ENCODE measurements at regions not wholly inside any gene's neighbourhood (a gene's known extent, or its start where the extent isn't known, plus 50 kb on each side); places are given as distances from the start of the nearest gene placed in this dataset.

- CTCF ChIA-PET: no interaction called here
- DNase-seq (ENCODE audit: low read depth, low spot score): no peak
- no peak overlapping the region for H3K4me3 ChIP-seq (ENCODE audit: low read depth, low read length)
- H3K27ac ChIP-seq (ENCODE audit: low read depth, low read length): no peak overlapping the region
- no peaks in the 10 kb centered on the region for H3K9me3 ChIP-seq (ENCODE audit: control insufficient read depth, insufficient read depth, low read length)
- H3K27me3 ChIP-seq (ENCODE audit: control insufficient read depth, insufficient read depth, low read length): no peaks in the 10 kb centered on the region
- no peak for TF ChIP-seq CTCF (IDR thresholded peaks at IDR 0.05; ENCODE audit: low read depth, low read length)
- POLR2A ChIA-PET: no interaction called here
Observed at GRCh38 chrX:68901519-68901918, 72.7 kb downstream of the EFNB1 start.

- no peak for DNase-seq (ENCODE audit: low read depth, low spot score)
- H3K4me3 ChIP-seq (ENCODE audit: low read depth, low read length): no peak overlapping the region
- no peaks in the 10 kb centered on the region for H3K9me3 ChIP-seq (ENCODE audit: control insufficient read depth, insufficient read depth, low read length)
- no peak overlapping the region for H3K27ac ChIP-seq (ENCODE audit: low read depth, low read length)
- POLR2A ChIA-PET: no interaction called here
- no peak for TF ChIP-seq CTCF (IDR thresholded peaks at IDR 0.05; ENCODE audit: low read depth, low read length)
- no peaks in the 10 kb centered on the region for H3K27me3 ChIP-seq (ENCODE audit: control insufficient read depth, insufficient read depth, low read length)
- CTCF ChIA-PET: no interaction called here
Observed at GRCh38 chrX:68898598-68898997, 69.8 kb downstream of the EFNB1 start.

GRCh38 chrX:68897118-68897945 lies 68.5 kb downstream of the EFNB1 start:
- H3K4me3 ChIP-seq (ENCODE audit: low read depth, low read length): no peak overlapping the region
- CTCF ChIA-PET: no interaction called here
- DNase-seq (ENCODE audit: low read depth, low spot score): no peak
- no peaks in the 10 kb centered on the region for H3K27me3 ChIP-seq (ENCODE audit: control insufficient read depth, insufficient read depth, low read length)
- H3K9me3 ChIP-seq (ENCODE audit: control insufficient read depth, insufficient read depth, low read length): no peaks in the 10 kb centered on the region
- no peak for TF ChIP-seq CTCF (IDR thresholded peaks at IDR 0.05; ENCODE audit: low read depth, low read length)
- no peak overlapping the region for H3K27ac ChIP-seq (ENCODE audit: low read depth, low read length)
- POLR2A ChIA-PET: no interaction called here

- no peak for DNase-seq (ENCODE audit: low read depth, low spot score)
- H3K27ac ChIP-seq (ENCODE audit: low read depth, low read length): no peak overlapping the region
- H3K27me3 ChIP-seq (ENCODE audit: control insufficient read depth, insufficient read depth, low read length): no peaks in the 10 kb centered on the region
- TF ChIP-seq CTCF (IDR thresholded peaks at IDR 0.05; ENCODE audit: low read depth, low read length): no peak
- CTCF ChIA-PET: no interaction called here
- no peak overlapping the region for H3K4me3 ChIP-seq (ENCODE audit: low read depth, low read length)
- H3K9me3 ChIP-seq (ENCODE audit: control insufficient read depth, insufficient read depth, low read length): no peaks in the 10 kb centered on the region
- POLR2A ChIA-PET: no interaction called here
Observed at GRCh38 chrX:68896581-68896980, 67.8 kb downstream of the EFNB1 start.

GRCh38 chrX:68895778-68896177 lies 67.0 kb downstream of the EFNB1 start:
- no peak overlapping the region for H3K27ac ChIP-seq (ENCODE audit: low read depth, low read length)
- POLR2A ChIA-PET: interaction anchor here (1.4 to 2.7 kb wide), 2 partner anchors 67 to 132 kb away, joined by 3 to 7 read pairs; partner anchors contain the start of gene EFNB1
- CTCF ChIA-PET: no interaction called here

More at GRCh38 chrX:68895778-68896177, 67.0 kb downstream of the EFNB1 start:
- DNase-seq (ENCODE audit: low read depth, low spot score): no peak
- no peak for TF ChIP-seq CTCF (IDR thresholded peaks at IDR 0.05; ENCODE audit: low read depth, low read length)
- H3K27me3 ChIP-seq (ENCODE audit: control insufficient read depth, insufficient read depth, low read length): peaks cover 6% of the 10 kb centered on the region
- H3K9me3 ChIP-seq (ENCODE audit: control insufficient read depth, insufficient read depth, low read length): no peaks in the 10 kb centered on the region
- H3K4me3 ChIP-seq (ENCODE audit: low read depth, low read length): no peak overlapping the region
